GM21717 (cell line): ENCODE measurements at regions not wholly inside any gene's neighbourhood (a gene's known extent, or its start where the extent isn't known, plus 50 kb on each side); places are given as distances from the start of the nearest gene placed in this dataset.
"Not testable (repeated sequence)": the region's sequence is repeated elsewhere in the genome, so short reads cannot be mapped to it uniquely, and the experiment has no call there.

Experiments
- ATAC-seq: cut with Tn5 transposase; IDR thresholded peaks from one replicate; pipeline ENCODE4 v1.9.1; 2021; ENCODE audit warnings: mild to moderate bottlenecking, moderate library complexity; ENCODE audit not compliant: unreplicated experiment

- no peak for ATAC-seq
Measured at GRCh38 chr5:57734296-57734695, 251.7 kb upstream of the ACTBL2 start.

GRCh38 chr5:57727591-57727990, 245.0 kb upstream of the ACTBL2 start:
- ATAC-seq: no peak

DNA sequence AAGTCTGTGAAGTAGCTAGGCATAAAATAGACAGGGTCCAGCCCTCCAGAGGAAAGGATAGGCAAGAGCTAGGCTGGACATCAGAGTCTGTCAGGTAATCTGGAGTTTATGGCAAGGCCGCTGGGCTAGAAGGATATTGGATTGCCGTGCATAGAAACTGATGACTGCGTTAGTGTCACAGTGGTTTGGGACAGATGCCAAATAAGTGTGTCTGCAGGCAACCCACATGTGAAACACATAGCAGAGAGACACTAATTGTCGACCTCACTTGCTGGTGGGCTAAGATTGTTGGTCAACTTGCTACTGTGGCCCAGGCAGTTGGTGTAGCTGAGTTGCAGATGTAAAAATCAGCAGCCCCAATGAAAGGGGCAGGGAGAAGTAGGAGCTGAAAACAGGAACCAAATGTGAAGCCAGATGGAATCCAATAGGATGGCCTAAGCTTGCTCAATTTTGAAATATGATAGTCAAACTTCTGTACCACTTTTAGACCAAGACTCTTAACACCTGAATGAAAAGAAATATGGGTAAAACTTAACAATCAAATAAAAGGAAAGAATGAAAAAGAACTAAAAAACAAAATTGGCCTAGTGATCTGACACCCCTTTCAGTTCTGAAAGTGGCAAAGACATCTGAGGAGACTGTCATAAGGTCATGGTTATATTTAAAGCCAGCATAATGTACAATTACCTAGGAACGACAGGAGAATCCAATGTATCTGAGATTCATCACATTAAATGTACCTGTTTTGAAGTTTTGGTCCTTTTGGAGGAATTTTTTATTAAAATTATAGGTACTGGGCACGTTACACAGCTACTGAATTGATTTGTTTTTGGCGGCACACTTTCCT, 243.3 kb upstream of the ACTBL2 start:
- no peak for ATAC-seq

DNA sequence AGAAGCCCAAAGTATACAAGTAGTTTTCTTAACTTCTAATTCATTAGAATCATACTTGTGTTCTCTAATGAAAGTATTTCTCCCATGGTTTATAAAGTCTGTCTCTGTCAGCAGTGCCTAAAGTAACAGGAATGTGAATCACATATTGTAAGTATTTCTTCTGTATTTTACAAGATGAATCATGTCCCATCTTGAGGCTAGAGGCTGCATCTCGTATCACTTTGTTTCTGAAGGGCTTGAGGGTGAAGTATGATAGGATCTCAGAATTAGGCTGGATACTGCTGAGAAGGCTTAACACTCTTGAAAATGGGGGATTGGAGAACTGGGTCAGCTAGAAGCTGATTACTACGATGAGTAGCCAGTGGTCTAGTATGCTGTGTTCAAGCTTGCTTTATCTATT, 242.2 kb upstream of the ACTBL2 start:
- no peak for ATAC-seq

- no peak for ATAC-seq
Measured at GRCh38 chr5:57721226-57721625, 238.6 kb upstream of the ACTBL2 start.

- no peak for ATAC-seq
Measured at GRCh38 chr5:57720656-57721055, 238.0 kb upstream of the ACTBL2 start.

DNA sequence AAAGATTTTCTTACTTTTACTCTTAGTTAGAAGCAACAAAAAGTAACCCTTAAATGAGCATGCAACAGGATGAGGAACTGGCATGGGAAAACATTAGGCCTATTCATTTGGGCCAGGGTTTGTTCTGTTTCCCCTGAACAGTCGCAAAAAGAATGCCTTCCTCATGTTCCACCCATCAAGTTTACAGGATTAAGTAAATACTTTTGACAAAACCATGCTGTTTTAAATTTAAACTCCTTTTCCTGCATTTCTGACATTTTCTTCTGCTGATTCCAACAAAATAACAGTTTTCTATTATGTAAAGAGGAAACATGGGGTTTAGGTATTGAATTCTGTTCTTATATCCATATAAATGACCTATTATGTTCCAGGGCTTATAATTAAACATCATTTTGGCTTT, 236.6 kb upstream of the ACTBL2 start:
- no peak for ATAC-seq

DNA sequence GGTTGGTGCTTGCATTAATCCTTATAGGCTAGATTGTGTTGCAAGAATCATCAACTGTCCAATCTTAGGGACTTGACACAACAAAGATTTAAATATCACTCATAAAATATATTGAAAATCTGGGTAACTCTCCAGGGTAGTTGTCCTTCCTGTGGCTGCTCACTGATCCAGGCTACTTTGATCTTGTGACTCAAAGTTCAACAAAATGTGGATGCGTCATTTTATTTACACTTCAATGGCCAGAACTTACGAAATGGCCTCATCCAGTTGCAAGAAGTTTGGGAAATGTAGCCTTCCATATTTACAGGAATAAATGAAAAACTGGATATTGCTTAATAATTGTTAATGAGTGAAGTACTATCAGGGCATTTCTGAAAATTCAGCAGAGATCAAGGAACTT, 235.5 kb upstream of the ACTBL2 start:
- no peak for ATAC-seq

DNA sequence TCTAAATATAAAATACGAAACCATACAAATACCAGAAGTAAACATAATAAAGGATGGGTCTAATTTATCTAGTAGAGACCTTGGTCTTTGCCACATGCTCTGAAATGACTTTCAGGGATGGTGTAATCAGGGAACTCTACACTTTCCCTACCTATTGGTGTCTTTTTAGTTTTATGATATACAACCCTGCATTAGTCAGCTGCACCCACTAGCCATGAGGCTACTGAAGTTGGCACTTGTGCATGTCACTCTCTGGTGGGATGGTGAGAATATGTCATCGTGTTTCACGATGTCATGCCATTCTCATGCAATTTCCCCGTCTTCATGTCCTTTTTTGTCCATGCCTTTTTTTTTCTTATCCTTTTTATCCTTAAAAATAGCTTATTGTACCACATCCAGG, 234.9 kb upstream of the ACTBL2 start:
- ATAC-seq: no peak

- no peak for ATAC-seq
Measured at GRCh38 chr5:57716661-57717060, 234.1 kb upstream of the ACTBL2 start.

GRCh38 chr5:57715296-57715695, 232.7 kb upstream of the ACTBL2 start:
- no peak for ATAC-seq

- ATAC-seq: not testable (repeated sequence)
Measured at GRCh38 chr5:57713535-57713934, 230.9 kb upstream of the ACTBL2 start.

DNA sequence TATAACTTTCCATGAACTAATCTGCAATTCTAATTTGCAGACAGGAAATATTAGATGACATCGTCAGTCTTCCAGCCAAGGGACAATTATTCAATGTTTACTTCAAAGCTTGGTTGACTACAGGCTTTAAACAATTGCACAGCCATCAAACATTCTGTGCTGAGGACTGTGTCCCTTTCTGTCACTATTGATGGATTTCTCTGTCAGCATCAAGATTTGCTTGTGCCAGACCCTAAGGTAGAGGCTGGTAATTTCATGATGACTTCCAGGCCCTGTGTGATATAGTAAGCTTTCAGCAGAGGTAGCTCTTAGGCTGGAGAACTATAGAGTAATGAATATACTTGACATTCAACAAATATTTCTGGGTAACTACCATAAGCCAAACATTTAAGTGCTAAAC, 229.3 kb upstream of the ACTBL2 start:
- no peak for ATAC-seq

- ATAC-seq: no peak
Measured at GRCh38 chr5:57711471-57711870, 228.9 kb upstream of the ACTBL2 start.

- ATAC-seq: no peak
Measured at GRCh38 chr5:57710126-57710525, 227.5 kb upstream of the ACTBL2 start.

DNA sequence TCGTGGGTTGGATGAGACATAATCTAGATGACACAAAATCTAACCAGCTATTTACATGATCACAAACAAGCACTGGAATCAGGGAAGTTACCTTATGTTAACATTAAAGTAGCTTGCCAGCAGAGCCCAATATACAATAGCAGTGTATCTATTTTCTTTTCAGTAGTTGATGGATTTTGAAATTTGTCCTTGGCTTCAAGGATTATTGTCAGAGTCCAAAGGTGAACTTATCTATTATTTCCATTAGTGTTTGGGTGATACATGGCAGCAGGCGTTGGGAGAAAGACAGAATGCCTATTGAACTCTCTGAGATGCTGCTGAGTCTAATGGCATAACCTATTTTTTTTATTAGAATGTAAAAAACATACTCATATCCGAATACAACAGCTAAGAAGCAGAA, 223.2 kb upstream of the ACTBL2 start:
- ATAC-seq: no peak

- ATAC-seq: no peak
Measured at GRCh38 chr5:57703721-57704120, 221.1 kb upstream of the ACTBL2 start.

GRCh38 chr5:57700484-57700883, 217.9 kb upstream of the ACTBL2 start:
- ATAC-seq: no peak

- no peak for ATAC-seq
Measured at GRCh38 chr5:57700072-57700471, 217.5 kb upstream of the ACTBL2 start.

- no peak for ATAC-seq
Measured at GRCh38 chr5:57698802-57699201, 216.2 kb upstream of the ACTBL2 start.

DNA sequence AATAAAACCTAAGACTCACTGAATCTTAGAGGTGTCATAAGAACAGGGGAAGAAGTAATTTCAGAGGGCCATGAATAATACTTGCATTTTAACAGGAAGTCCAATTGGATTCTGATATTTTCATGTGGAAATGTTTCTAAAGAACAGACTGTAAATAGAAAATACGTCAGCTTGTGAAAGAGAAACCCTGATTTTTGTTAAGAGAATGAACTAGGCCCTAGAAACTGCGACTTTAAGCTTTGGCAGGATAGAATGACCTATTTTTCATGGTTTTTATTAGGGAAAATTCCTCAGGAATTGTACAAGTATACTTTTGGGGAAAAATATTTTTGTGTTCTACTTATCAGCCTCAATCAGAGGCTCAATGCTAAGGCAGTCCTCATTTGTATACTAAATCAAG, 215.5 kb upstream of the ACTBL2 start:
- ATAC-seq: no peak

DNA sequence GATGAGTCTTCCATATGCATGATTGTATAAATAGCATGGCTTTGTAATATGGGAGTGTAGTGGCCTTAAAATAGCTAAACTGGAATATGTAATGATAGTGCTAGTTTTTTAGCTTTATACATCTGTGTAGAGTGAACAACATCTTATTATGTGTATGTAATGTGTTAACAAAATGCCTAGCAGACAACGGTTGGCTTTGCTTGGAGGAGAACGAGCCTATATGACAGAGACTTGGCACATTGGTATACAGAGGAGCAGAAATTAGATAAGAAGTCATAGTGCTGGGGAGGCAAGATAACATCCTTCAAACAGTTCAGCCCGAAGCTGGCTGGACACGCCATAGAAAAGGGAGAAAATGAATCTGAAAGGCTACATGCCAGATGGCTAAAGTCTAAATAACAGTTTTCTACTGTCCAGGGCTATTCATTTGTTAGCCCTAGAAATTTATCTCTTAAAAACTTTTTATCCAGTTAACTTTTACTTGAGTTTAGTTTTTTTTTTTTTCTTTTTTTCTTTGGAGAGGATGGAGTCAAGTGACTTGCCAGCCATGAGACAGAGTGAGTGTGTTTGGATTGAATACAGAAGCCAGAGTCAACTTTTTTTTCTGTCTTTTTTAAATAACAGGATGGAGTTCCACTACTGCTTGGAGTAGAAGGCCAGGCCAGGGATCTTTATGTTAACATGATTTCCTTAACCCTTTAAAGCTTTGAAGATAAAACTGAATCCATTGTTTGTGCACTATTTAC, 214.4 kb upstream of the ACTBL2 start:
- no peak for ATAC-seq
